ENCODE measurements at regions not wholly inside any gene's neighbourhood (a gene's known extent, or its start where the extent isn't known, plus 50 kb on each side); places are given as distances from the start of the nearest gene placed in this dataset.
A peak's percentile ranks its signal among the peaks of the same experiment; 100 is the strongest.

GRCh38 chr12:60096727-60097126 lies 500.9 kb downstream of the SLC16A7 start:
- Histone ChIP-seq H3K9ac (ENCODE audit: low read length) (no peak overlapping the region), H3K4me1 (ENCODE audit: control insufficient read depth, insufficient read depth, low read length) (peaks cover 6% of the 10 kb centered on the region), H3K27me3 (replicated peaks; ENCODE audit: control insufficient read depth, insufficient read depth, low read length) (no peaks in the 10 kb centered on the region), H3K36me3 (ENCODE audit: control insufficient read depth, insufficient read depth, low read length, severe bottlenecking) (no peaks in the 10 kb centered on the region), H3K4me3 (ENCODE audit: low read length) (no peak overlapping the region), H3K9me3 (ENCODE audit: control insufficient read depth, low read length) (peaks cover 12% of the 10 kb centered on the region)
- DNase-seq (ENCODE audit: low read depth), result no peak

GRCh38 chr12:60100160-60100559 lies 504.3 kb downstream of the SLC16A7 start:
- no peaks in the 10 kb centered on the region for H3K36me3 ChIP-seq (ENCODE audit: control insufficient read depth, insufficient read depth, low read length, severe bottlenecking)
- no peak overlapping the region for H3K4me3 ChIP-seq (ENCODE audit: low read length)
- DNase-seq (ENCODE audit: low read depth), result peak; percentile 26
- no peaks in the 10 kb centered on the region for H3K27me3 ChIP-seq (replicated peaks; ENCODE audit: control insufficient read depth, insufficient read depth, low read length)
- H3K4me1 ChIP-seq (ENCODE audit: control insufficient read depth, insufficient read depth, low read length), result peaks cover 8% of the 10 kb centered on the region
- H3K9ac ChIP-seq (ENCODE audit: low read length), result no peak overlapping the region
- H3K9me3 ChIP-seq (ENCODE audit: control insufficient read depth, low read length), result peaks cover 12% of the 10 kb centered on the region

GRCh38 chr12:60100852-60101251 lies 505.0 kb downstream of the SLC16A7 start:
- peaks cover 12% of the 10 kb centered on the region for H3K9me3 ChIP-seq (ENCODE audit: control insufficient read depth, low read length)
- peaks cover 8% of the 10 kb centered on the region for H3K4me1 ChIP-seq (ENCODE audit: control insufficient read depth, insufficient read depth, low read length)
- no peak overlapping the region for H3K4me3 ChIP-seq (ENCODE audit: low read length)
- H3K9ac ChIP-seq (ENCODE audit: low read length), result no peak overlapping the region
- no peak for DNase-seq (ENCODE audit: low read depth)
- no peaks in the 10 kb centered on the region for H3K27me3 ChIP-seq (replicated peaks; ENCODE audit: control insufficient read depth, insufficient read depth, low read length)
- no peaks in the 10 kb centered on the region for H3K36me3 ChIP-seq (ENCODE audit: control insufficient read depth, insufficient read depth, low read length, severe bottlenecking)

GRCh38 chr12:60101715-60102114 lies 505.9 kb downstream of the SLC16A7 start:
- H3K27me3 ChIP-seq (replicated peaks; ENCODE audit: control insufficient read depth, insufficient read depth, low read length), result no peaks in the 10 kb centered on the region
- H3K9me3 ChIP-seq (ENCODE audit: control insufficient read depth, low read length), result peaks cover 12% of the 10 kb centered on the region
- no peak overlapping the region for H3K9ac ChIP-seq (ENCODE audit: low read length)
- no peak overlapping the region for H3K4me3 ChIP-seq (ENCODE audit: low read length)
- H3K4me1 ChIP-seq (ENCODE audit: control insufficient read depth, insufficient read depth, low read length), result peaks cover 8% of the 10 kb centered on the region
- H3K36me3 ChIP-seq (ENCODE audit: control insufficient read depth, insufficient read depth, low read length, severe bottlenecking), result no peaks in the 10 kb centered on the region
- peak; percentile 9 for DNase-seq (ENCODE audit: low read depth)

- no peaks in the 10 kb centered on the region for H3K9me3 ChIP-seq (ENCODE audit: control insufficient read depth, low read length)
- H3K27me3 ChIP-seq (replicated peaks; ENCODE audit: control insufficient read depth, insufficient read depth, low read length), result no peaks in the 10 kb centered on the region
- H3K9ac ChIP-seq (ENCODE audit: low read length), result no peak overlapping the region
- H3K4me3 ChIP-seq (ENCODE audit: low read length), result no peak overlapping the region
- H3K4me1 ChIP-seq (ENCODE audit: control insufficient read depth, insufficient read depth, low read length), result peaks cover 7% of the 10 kb centered on the region
- DNase-seq (ENCODE audit: low read depth), result peak; percentile 51
- no peaks in the 10 kb centered on the region for H3K36me3 ChIP-seq (ENCODE audit: control insufficient read depth, insufficient read depth, low read length, severe bottlenecking)
Measured at GRCh38 chr12:60106214-60106613, 510.4 kb downstream of the SLC16A7 start.

- H3K9me3 ChIP-seq (ENCODE audit: control insufficient read depth, low read length), result no peaks in the 10 kb centered on the region
- no peak for DNase-seq (ENCODE audit: low read depth)
- no peaks in the 10 kb centered on the region for H3K27me3 ChIP-seq (replicated peaks; ENCODE audit: control insufficient read depth, insufficient read depth, low read length)
- H3K36me3 ChIP-seq (ENCODE audit: control insufficient read depth, insufficient read depth, low read length, severe bottlenecking), result no peaks in the 10 kb centered on the region
- no peak overlapping the region for H3K4me3 ChIP-seq (ENCODE audit: low read length)
- no peaks in the 10 kb centered on the region for H3K4me1 ChIP-seq (ENCODE audit: control insufficient read depth, insufficient read depth, low read length)
- H3K9ac ChIP-seq (ENCODE audit: low read length), result no peak overlapping the region
Measured at GRCh38 chr12:60107992-60108391, 512.2 kb downstream of the SLC16A7 start.

GRCh38 chr12:60112063-60112462 lies 516.2 kb downstream of the SLC16A7 start:
- no peaks in the 10 kb centered on the region for H3K36me3 ChIP-seq (ENCODE audit: control insufficient read depth, insufficient read depth, low read length, severe bottlenecking)
- DNase-seq (ENCODE audit: low read depth), result no peak
- H3K9me3 ChIP-seq (ENCODE audit: control insufficient read depth, low read length), result no peaks in the 10 kb centered on the region
- no peaks in the 10 kb centered on the region for H3K4me1 ChIP-seq (ENCODE audit: control insufficient read depth, insufficient read depth, low read length)
- H3K27me3 ChIP-seq (replicated peaks; ENCODE audit: control insufficient read depth, insufficient read depth, low read length), result no peaks in the 10 kb centered on the region
- no peak overlapping the region for H3K4me3 ChIP-seq (ENCODE audit: low read length)
- no peak overlapping the region for H3K9ac ChIP-seq (ENCODE audit: low read length)

GRCh38 chr12:60112763-60113162 lies 516.9 kb downstream of the SLC16A7 start:
- Histone ChIP-seq H3K9me3 (ENCODE audit: control insufficient read depth, low read length) (no peaks in the 10 kb centered on the region), H3K9ac (ENCODE audit: low read length) (no peak overlapping the region), H3K4me1 (ENCODE audit: control insufficient read depth, insufficient read depth, low read length) (no peaks in the 10 kb centered on the region), H3K27me3 (replicated peaks; ENCODE audit: control insufficient read depth, insufficient read depth, low read length) (no peaks in the 10 kb centered on the region), H3K36me3 (ENCODE audit: control insufficient read depth, insufficient read depth, low read length, severe bottlenecking) (no peaks in the 10 kb centered on the region), H3K4me3 (ENCODE audit: low read length) (no peak overlapping the region)
- no peak for DNase-seq (ENCODE audit: low read depth)

- Histone ChIP-seq H3K4me1 (ENCODE audit: control insufficient read depth, insufficient read depth, low read length) (no peaks in the 10 kb centered on the region), H3K9me3 (ENCODE audit: control insufficient read depth, low read length) (no peaks in the 10 kb centered on the region), H3K9ac (ENCODE audit: low read length) (no peak overlapping the region), H3K4me3 (ENCODE audit: low read length) (no peak overlapping the region), H3K36me3 (ENCODE audit: control insufficient read depth, insufficient read depth, low read length, severe bottlenecking) (no peaks in the 10 kb centered on the region), H3K27me3 (replicated peaks; ENCODE audit: control insufficient read depth, insufficient read depth, low read length) (no peaks in the 10 kb centered on the region)
- DNase-seq (ENCODE audit: low read depth), result peak; percentile 25
Measured at GRCh38 chr12:60114169-60114568, 518.3 kb downstream of the SLC16A7 start.

GRCh38 chr12:60119327-60119726 lies 523.5 kb downstream of the SLC16A7 start:
- no peak overlapping the region for H3K9ac ChIP-seq (ENCODE audit: low read length)
- H3K27me3 ChIP-seq (replicated peaks; ENCODE audit: control insufficient read depth, insufficient read depth, low read length), result no peaks in the 10 kb centered on the region
- no peak for DNase-seq (ENCODE audit: low read depth)
- H3K4me3 ChIP-seq (ENCODE audit: low read length), result no peak overlapping the region
- H3K4me1 ChIP-seq (ENCODE audit: control insufficient read depth, insufficient read depth, low read length), result peaks cover 11% of the 10 kb centered on the region
- H3K9me3 ChIP-seq (ENCODE audit: control insufficient read depth, low read length), result no peaks in the 10 kb centered on the region
- H3K36me3 ChIP-seq (ENCODE audit: control insufficient read depth, insufficient read depth, low read length, severe bottlenecking), result no peaks in the 10 kb centered on the region

- Histone ChIP-seq H3K9ac (ENCODE audit: low read length) (no peak overlapping the region), H3K4me1 (ENCODE audit: control insufficient read depth, insufficient read depth, low read length) (peaks cover 11% of the 10 kb centered on the region), H3K4me3 (ENCODE audit: low read length) (no peak overlapping the region), H3K27me3 (replicated peaks; ENCODE audit: control insufficient read depth, insufficient read depth, low read length) (no peaks in the 10 kb centered on the region), H3K9me3 (ENCODE audit: control insufficient read depth, low read length) (no peaks in the 10 kb centered on the region), H3K36me3 (ENCODE audit: control insufficient read depth, insufficient read depth, low read length, severe bottlenecking) (no peaks in the 10 kb centered on the region)
- no peak for DNase-seq (ENCODE audit: low read depth)
Measured at GRCh38 chr12:60120199-60120598, 524.4 kb downstream of the SLC16A7 start.

- peaks cover 11% of the 10 kb centered on the region for H3K4me1 ChIP-seq (ENCODE audit: control insufficient read depth, insufficient read depth, low read length)
- DNase-seq (ENCODE audit: low read depth), result no peak
- no peak overlapping the region for H3K9ac ChIP-seq (ENCODE audit: low read length)
- no peaks in the 10 kb centered on the region for H3K36me3 ChIP-seq (ENCODE audit: control insufficient read depth, insufficient read depth, low read length, severe bottlenecking)
- H3K4me3 ChIP-seq (ENCODE audit: low read length), result no peak overlapping the region
- no peaks in the 10 kb centered on the region for H3K27me3 ChIP-seq (replicated peaks; ENCODE audit: control insufficient read depth, insufficient read depth, low read length)
- no peaks in the 10 kb centered on the region for H3K9me3 ChIP-seq (ENCODE audit: control insufficient read depth, low read length)
Measured at GRCh38 chr12:60123557-60123956, 527.7 kb downstream of the SLC16A7 start.

Data from adipocyte (in vitro differentiated cells).